ENCODE measurements at regions not wholly inside any gene's neighbourhood (a gene's known extent, or its start where the extent isn't known, plus 50 kb on each side); places are given as distances from the start of the nearest gene placed in this dataset.
A peak's percentile ranks its signal among the peaks of the same experiment; 100 is the strongest.
"Not testable (repeated sequence)": the region's sequence is repeated elsewhere in the genome, so short reads cannot be mapped to it uniquely, and the experiment has no call there.

DNA sequence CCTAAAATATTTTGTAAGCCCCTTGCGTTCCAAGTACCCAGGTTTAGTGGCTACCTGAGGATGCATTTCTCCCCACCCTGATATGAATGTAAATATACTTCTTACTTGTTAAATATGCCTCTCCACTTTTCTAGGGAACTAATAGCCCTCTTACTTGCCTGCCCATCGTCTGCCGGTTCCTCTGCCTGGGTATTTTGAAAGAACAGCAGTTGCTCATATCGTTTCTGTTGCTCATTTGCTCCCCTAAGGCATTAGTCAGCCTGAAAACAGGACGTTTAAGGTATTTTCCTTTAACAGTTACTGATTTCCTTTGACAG, 141.3 kb upstream of the CARMIL1 start:
- no peaks in the 10 kb centered on the region for H3K27me3 ChIP-seq
- intact Hi-C loops (cut with DNase I; ENCODE audit: low total_unique reads) = no loop called here
- 21 to 40% methylated on average over 5 of the region's 5 CpGs for WGBS, 2 donors
- no peaks in the 10 kb centered on the region for H3K36me3 ChIP-seq (ENCODE audit: low read depth, missing control alignments)
- H3K9me3 ChIP-seq = no peaks in the 10 kb centered on the region
- no peak for DNase-seq
- peak overlapping the region; percentile 74 to 85 for H3K27ac ChIP-seq
- H3K4me3 ChIP-seq = peak overlapping the region; percentile 29 to 46
- no peak for TF ChIP-seq POLR2A (IDR thresholded peaks at IDR 0.05)
- TF ChIP-seq, protein P1, sequence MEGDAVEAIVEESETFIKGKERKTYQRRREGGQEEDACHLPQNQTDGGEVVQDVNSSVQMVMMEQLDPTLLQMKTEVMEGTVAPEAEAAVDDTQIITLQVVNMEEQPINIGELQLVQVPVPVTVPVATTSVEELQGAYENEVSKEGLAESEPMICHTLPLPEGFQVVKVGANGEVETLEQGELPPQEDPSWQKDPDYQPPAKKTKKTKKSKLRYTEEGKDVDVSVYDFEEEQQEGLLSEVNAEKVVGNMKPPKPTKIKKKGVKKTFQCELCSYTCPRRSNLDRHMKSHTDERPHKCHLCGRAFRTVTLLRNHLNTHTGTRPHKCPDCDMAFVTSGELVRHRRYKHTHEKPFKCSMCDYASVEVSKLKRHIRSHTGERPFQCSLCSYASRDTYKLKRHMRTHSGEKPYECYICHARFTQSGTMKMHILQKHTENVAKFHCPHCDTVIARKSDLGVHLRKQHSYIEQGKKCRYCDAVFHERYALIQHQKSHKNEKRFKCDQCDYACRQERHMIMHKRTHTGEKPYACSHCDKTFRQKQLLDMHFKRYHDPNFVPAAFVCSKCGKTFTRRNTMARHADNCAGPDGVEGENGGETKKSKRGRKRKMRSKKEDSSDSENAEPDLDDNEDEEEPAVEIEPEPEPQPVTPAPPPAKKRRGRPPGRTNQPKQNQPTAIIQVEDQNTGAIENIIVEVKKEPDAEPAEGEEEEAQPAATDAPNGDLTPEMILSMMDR (IDR thresholded peaks at IDR 0.05) = no peak
- H3K4me1 ChIP-seq = no peaks in the 10 kb centered on the region

DNA sequence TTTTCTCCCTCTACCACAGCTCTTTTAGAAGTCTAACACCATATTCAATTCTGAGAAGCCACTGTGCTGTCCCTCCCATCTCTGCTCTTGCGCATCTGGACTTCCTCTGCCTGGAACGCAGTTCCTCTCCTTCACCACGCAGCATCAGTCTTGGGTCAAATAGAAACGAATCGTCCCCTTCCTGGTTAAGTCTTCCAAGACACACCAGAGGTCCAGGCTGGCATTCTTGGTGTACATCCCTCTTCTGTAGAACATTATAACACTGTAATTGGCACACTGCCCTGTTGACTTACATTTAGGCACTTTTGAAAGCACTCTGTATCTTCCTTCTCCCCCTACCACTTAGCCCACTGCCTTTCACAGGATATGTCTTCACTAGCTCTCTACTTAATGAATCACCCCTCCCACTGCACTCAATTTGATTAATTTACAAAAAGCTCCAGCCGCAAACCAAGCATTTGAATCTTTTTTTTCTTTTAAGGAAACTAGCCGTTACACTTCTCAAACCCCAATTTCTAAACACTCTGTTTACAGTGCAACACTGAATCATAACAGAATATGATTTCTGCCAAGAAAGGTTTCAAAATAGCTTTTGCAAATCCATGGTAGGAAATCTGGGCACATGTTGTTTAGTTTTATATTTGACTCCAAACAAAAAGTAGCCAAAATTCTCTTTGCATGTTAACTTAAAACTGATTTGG, 140.8 kb upstream of the CARMIL1 start:
- intact Hi-C loops (cut with DNase I; ENCODE audit: low total_unique reads) = no loop called here
- Histone ChIP-seq H3K36me3 (ENCODE audit: low read depth, missing control alignments) (no peaks in the 10 kb centered on the region), H3K27ac (peak overlapping the region; percentile 74 to 85), H3K9me3 (no peaks in the 10 kb centered on the region), H3K4me1 (no peaks in the 10 kb centered on the region), H3K27me3 (no peaks in the 10 kb centered on the region), H3K4me3 (peak overlapping the region; percentile 29 to 46)
- no peak for TF ChIP-seq POLR2A (IDR thresholded peaks at IDR 0.05)
- TF ChIP-seq, protein P1 (IDR thresholded peaks at IDR 0.05) = no peak
- DNase-seq = peak; percentile 57
- WGBS, 2 donors = 20 to 35% methylated on average over 7 of the region's 7 CpGs

- 14 to 33% methylated on average over 2 of the region's 2 CpGs for WGBS, 2 donors
- DNase-seq = no peak
- Histone ChIP-seq H3K36me3 (ENCODE audit: low read depth, missing control alignments) (no peaks in the 10 kb centered on the region), H3K4me3 (peak overlapping the region; percentile 29 to 46), H3K4me1 (no peaks in the 10 kb centered on the region), H3K9me3 (no peaks in the 10 kb centered on the region), H3K27me3 (no peaks in the 10 kb centered on the region), H3K27ac (peak overlapping the region; percentile 27 to 74)
- no peak for TF ChIP-seq POLR2A (IDR thresholded peaks at IDR 0.05)
- TF ChIP-seq, protein P1 (IDR thresholded peaks at IDR 0.05) = no peak
- intact Hi-C loops (cut with DNase I; ENCODE audit: low total_unique reads) = no loop called here
Observed at GRCh38 chr6:25138934-25139415, 140.2 kb upstream of the CARMIL1 start.

- H3K36me3 ChIP-seq (ENCODE audit: low read depth, missing control alignments); H3K4me1 ChIP-seq; intact Hi-C loops (cut with DNase I; ENCODE audit: low total_unique reads); H3K27me3 ChIP-seq; H3K9me3 ChIP-seq: not testable (repeated sequence)
- Histone ChIP-seq H3K27ac (peak overlapping the region; percentile 40 to 74), H3K4me3 (peak overlapping the region; percentile 29 to 46)
- peak; percentile 47 for DNase-seq
- 47 to 65% methylated on average over 32 to 36 of the region's 36 CpGs for WGBS, 2 donors
Observed at GRCh38 chr6:25139608-25140007, 139.6 kb upstream of the CARMIL1 start.

DNA sequence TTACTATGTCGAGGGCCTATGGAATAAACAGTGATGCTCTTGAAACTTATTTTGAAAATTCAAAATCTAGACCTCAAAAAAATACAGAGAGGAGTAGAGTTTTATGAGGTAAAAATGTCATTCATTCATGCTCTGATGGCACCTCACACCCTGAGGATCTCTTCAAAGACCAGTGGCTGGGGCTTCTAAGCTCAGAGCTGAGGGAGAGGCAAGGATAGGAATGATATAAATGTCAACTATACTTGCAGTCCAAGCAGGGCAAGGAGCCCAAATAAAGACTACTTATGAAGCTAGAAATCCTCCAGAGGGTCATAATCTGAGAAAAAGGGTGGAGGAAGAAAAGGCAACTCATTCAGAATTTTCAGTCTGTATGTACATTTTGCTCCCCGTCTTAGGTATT, 136.7 kb upstream of the CARMIL1 start:
- no peak overlapping the region for H3K4me3 ChIP-seq
- no peaks in the 10 kb centered on the region for H3K9me3 ChIP-seq
- no peaks in the 10 kb centered on the region for H3K4me1 ChIP-seq
- DNase-seq = no peak
- no peaks in the 10 kb centered on the region for H3K36me3 ChIP-seq (ENCODE audit: low read depth, missing control alignments)
- no peaks in the 10 kb centered on the region for H3K27me3 ChIP-seq
- intact Hi-C loops (cut with DNase I; ENCODE audit: low total_unique reads) = no loop called here
- no peak overlapping the region for H3K27ac ChIP-seq
- TF ChIP-seq, protein P1 (IDR thresholded peaks at IDR 0.05) = no peak
- TF ChIP-seq POLR2A (IDR thresholded peaks at IDR 0.05) = no peak
- 79 to 89% methylated on average over 2 of the region's 2 CpGs for WGBS, 2 donors
